ENCODE measurements at regions not wholly inside any gene's neighbourhood (a gene's known extent, or its start where the extent isn't known, plus 50 kb on each side); places are given as distances from the start of the nearest gene placed in this dataset.
"Not testable (repeated sequence)": the region's sequence is repeated elsewhere in the genome, so short reads cannot be mapped to it uniquely, and the experiment has no call there.

DNA sequence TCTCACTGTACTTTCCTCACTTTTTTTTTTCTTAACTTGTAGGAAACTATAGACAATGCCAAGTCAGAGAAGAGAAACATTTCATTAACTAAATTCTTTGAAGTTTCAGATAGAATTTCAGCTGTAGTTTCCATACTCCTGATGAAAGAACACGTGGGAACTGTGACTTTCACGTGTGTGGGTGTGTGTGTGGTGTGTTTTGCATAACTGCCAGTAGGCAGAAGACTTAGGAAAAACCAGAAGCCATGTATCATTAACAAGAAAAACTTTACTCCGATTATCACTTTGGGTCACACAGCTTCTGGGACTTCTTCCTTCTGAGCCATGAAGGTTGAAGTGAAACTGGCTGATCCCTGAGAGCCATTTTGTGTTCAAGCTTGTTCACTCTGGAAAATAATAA lies 483.3 kb downstream of the TFAP2B start:
- DNase-seq (ENCODE audit: low read depth, low spot score) = no peak

DNA sequence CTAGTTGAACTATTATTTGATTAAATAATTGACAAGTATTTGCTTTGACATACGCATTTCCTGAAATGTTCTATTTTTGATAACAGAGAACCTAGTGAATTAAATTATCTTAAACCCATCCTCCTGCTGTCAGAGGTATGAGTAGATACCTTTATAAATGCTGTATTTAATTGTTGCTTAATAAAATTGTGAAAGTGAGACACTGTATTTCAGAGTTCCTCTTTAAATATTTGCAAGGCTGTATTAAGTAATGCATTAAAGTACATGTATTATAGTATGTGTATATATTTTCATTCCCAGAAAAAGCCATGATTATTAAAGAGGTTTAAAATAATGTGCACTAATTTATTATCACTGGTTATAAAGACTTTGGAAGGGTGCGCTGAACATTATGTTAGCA lies 483.8 kb downstream of the TFAP2B start:
- DNase-seq (ENCODE audit: low read depth, low spot score) = no peak

DNA sequence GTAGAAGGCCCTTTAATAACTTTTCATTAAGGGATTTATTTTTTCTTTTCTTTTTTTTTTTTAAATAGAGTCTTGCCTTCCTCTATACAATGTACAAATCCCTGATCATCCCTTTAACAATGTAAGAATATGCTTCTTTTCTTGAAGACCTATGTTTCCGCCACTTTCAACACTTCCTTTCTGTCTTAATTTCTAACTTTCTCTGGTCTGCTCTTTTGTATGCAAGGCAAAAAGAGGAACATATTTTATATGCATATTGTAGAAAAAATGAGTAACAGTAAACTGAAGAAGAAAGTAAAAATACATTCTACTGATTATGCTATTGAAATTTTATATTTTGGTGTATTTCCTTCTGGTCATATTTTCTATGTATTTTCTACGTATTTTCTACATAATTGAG lies 484.7 kb downstream of the TFAP2B start:
- no peak for DNase-seq (ENCODE audit: low read depth, low spot score)

DNA sequence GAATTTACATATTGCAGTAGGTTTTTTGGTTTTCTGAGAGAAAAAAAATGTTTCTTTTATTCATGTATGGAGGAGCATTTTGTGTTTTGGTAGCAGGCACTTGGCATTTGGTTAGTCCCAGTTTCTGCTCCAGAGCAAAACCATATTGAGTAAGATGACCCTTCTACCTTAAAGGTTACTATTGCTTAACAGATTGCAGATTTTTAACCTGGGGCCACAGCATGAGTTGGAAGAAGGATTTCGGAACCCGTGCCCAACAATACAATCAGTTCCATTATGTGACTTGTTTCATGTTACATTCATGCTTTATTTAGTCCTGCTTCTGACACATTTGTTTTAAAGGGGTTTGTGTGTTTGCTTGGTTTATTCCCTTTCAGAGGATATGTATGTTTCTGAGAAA lies 496.3 kb downstream of the TFAP2B start:
- DNase-seq (ENCODE audit: low read depth, low spot score) = no peak

DNA sequence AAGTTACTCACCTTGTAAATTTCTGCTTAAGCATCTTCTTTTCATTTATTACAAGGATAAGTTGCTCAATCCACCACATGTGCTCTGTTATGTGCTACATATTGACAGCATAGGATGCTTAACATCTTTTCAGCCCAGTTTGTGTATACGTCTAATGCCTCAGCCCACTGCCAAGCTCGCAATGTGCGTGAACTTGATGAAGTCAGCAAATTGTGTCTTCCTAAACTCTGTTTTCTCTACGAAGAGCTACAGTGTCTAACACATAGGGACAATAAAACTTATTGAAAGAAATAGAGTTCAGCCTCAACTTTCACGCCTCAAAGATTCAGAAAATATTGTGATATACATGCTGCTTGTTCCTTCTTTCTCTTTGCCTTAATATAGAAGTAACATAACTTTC lies 500.0 kb downstream of the TFAP2B start:
- DNase-seq (ENCODE audit: low read depth, low spot score) = no peak

DNA sequence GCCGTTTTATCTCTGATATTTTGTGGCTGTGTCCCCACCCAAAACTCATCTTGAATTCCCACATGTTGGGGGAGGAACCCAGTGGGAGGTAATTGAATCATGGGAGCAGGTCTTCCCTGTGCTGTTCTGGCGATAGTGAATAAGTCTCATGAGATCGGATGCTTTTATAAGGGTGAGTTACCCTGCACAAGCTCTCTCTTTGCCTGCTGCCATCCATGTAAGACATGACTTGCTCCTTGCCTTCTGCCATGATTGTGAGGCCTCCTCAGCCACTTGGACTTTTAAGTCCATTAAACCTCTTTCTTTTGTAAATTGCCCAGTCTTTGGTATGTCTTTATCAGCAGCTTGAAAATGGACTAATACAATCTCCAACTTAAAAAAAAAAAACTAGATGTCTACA lies 502.8 kb downstream of the TFAP2B start:
- not testable (repeated sequence) for DNase-seq (ENCODE audit: low read depth, low spot score)

DNA sequence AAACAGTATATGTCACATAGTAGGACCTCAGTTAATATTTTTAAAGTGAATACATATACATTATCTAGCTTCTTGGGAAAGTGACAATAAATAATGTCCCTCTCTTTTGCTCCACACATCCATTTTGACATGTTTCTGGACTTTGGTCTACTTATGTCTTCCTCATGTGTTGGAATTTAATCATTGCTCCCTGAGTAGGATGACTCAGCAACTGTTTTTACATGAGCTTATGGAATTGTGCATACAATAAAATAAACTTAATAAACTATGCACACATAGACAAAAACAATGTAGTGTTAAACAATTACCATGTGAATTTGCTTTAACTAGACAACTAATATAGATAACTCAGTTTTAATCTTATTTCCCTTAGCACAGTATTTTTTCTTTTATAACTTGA lies 503.8 kb downstream of the TFAP2B start:
- DNase-seq (ENCODE audit: low read depth, low spot score) = no peak

DNA sequence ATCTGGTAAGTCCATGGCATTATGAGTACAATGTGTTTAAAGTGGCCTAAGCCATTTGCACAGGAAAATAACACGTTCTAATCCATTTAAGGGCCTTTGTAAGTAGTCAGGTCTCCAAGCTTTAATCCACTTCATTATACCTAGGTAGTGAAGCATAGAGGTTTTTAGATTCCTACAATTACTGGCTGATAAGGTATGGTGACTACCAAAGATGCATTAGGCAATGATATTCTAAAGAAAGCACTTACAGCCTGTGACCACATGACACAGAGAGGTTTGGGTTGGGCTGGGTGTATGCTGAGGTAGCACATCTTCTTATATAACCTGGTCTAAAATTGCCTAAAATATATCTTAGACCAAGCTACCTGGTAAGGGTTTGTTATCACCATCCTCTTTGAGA lies 504.4 kb downstream of the TFAP2B start:
- no peak for DNase-seq (ENCODE audit: low read depth, low spot score)

DNA sequence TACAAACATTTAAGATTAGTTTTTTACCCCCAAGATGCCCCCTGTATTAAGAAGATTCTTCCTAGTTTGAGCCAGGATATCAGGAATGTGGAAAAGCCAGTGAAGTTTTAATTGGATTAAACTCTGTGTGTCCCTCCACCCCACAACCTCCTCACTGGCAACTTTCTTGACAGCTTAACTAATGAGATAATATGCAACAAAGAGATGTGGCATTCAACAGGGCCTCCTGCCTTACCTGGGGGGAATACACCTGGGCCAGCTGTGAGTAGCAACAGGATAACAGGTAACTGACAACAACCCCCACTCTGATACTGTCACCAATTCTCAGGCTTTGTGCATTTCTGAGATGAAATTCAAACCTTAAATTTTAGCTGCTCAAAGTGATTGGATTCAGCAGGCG lies 512.3 kb downstream of the TFAP2B start:
- DNase-seq (ENCODE audit: low read depth, low spot score) = no peak

DNA sequence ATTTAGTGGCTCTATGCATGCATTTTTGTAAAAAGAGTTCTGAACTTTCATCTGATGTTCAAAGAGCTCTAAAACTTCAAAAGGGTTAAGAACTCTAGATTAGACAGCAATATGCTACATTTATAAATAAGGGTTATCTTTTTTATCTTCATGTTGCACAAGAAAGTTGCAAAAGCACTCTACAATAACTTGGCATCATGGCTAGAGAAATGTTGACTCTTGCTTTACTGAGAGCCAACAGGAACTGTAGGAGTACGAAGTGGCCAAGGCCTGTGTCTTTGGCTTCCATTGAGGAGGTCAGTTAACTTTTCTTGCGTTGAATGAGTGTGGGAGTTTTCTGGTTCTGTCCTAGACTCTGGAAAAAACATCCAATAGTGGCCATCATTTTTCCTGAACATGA lies 516.9 kb downstream of the TFAP2B start:
- DNase-seq (ENCODE audit: low read depth, low spot score) = no peak

DNA sequence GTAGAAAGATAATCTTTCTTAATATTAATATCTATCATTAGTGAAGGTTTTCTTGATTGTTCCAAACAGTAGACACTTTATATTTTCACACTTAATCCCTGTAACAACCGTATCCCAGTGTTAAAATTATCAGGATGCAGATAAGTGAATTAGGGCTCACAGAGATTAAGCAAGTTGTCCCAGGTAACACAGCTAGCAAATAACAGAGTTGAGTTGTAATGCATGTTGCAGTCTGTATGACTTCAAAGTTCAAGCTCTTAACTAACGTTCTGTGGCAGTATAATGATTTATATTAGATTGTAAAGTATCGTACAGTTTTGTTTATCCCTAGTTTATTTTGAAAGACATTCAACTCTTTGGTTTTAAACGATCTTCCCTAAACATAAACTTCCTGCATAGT lies 517.5 kb downstream of the TFAP2B start:
- no peak for DNase-seq (ENCODE audit: low read depth, low spot score)

DNA sequence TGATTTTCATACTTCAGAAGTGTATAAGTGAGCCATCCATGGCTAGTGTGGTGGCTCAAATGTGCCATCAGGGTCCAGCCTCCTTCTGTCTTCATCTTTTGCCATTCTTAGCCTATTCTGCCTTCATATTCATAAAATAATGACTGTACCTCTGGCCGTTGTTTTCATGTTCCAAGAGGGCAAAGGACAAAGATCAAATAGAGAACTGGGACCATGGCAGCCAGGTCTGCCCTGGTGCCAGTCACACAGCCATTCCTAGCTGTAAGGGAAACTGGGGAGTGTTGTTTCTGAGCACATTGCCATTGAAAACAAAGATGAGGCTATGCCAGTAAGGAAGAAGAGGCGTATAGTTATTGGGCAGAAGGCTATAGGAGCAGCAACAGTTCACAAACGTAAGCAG lies 518.6 kb downstream of the TFAP2B start:
- no peak for DNase-seq (ENCODE audit: low read depth, low spot score)

DNA sequence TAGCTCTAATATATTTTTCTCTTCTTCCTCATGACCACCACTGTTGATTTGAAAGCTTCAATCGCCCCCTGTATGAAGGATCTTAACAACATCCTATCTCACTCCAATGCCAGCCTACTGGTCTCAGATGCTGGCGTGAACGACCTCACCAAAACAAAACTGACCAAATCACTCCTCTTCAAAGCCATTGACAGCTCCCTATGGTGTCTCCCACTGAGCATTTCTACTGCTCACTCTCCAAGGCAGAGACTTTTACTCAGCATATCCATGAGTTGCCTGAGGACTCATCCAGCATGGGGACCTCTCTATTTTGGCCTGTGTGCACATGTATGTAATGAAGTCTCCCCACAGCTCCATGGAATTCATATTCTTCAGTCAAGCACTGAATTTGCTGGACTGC lies 520.4 kb downstream of the TFAP2B start:
- no peak for DNase-seq (ENCODE audit: low read depth, low spot score)

DNA sequence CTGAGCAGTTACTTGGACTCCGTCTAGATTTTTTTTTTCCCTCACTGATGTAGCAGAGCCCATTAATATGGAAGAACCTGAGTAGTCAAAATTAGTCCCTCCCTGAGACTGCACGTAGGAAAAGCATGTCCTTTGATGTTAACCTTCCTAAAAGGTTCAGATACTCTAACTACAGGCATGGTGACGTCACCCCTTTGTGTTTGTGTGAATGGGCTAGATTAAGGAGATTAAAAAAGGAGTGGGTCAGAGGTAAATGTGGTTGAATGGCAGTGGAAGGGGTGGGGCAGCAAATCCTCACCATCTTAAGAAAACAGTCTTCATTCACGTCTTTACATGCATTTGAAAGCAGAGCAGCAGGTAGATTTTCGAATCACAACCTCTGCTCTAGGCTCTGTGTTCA lies 521.1 kb downstream of the TFAP2B start:
- no peak for DNase-seq (ENCODE audit: low read depth, low spot score)

DNA sequence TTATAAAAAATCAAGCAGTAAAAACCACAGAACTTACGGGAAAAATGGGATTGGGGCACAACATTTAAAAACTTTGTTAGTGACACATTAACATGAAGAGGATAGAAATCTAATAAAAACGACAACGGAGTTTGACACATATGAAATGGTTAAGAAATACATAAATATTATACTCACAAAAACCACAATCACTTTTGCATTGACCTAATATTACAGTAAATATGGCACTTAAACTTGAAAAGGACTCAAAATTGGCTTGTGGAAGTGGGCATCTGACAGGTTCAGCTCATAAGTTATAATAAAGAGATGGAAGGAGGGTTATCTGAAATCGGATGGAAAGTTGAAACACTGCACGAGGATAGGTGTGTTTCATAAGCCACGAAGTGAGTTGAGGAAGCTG lies 523.7 kb downstream of the TFAP2B start:
- DNase-seq (ENCODE audit: low read depth, low spot score) = no peak

DNA sequence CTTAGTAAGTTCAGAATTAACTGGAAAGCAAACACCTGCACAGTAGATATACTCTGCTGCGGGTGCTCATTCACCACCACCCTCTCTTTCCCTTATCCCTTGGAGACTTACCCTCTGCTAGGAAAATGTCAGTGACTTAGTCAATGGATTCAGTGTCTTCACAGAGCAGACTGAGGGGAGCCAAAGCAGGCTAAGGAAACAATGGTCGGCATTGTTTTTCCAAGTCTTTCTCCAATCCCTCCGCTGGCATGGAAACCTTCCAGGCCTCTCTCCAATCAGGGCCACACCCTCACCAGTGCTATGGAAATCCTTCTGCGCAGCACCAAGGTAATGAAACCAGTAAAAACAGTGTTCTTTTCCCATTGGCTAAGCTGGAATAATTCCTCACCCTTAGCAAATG lies 531.2 kb downstream of the TFAP2B start:
- no peak for DNase-seq (ENCODE audit: low read depth, low spot score)

DNA sequence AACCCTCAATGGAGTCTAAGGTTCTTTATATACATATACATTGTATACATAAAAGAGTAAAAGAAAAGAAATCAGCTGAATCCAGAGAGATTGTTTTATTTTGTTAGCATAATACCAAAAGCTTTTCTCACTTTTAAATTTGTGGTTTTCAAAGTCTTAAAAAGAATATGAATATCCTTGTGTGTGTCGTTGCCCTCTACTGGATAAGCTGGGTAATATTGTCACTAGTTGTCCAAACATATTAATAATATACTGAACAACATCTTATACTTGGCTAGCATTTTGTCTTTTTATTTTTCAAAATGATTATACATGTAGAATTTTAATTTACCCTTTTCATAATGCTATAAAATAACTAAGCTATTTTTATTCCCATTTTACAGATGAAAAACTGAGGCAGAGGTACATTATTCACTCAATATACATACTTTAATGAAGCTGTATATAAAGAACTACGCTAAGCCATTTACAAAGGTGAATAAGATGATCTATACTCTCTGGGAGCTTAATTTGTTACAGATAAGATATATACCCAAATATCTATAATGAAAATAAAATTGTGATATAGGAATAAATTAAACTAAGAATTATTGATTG lies 531.7 kb downstream of the TFAP2B start:
- DNase-seq (ENCODE audit: low read depth, low spot score) = no peak

DNA sequence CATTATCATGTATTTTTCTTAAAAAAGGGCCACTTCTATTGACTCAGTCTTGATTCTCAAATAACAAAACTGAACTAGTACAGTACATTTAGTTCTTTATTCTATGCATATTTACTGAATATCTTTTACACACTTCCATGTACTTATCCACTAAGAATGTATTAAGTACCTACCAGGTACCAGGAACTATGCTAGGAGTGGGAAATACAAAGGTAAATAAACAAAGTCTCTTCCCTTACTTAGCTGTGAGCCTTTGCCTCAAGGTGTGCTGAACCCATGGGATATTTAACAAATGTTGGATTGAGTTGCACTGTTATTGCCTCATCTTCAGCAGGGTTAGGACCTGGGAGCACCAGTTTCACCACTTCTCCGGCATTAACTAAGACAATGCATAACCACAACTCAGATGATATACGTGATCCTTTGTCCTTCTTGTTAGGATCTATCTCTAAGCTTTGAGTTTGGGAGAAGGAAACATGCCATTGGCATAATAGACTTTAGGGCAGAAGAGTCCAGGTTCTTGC lies 533.9 kb downstream of the TFAP2B start:
- DNase-seq (ENCODE audit: low read depth, low spot score) = no peak

DNA sequence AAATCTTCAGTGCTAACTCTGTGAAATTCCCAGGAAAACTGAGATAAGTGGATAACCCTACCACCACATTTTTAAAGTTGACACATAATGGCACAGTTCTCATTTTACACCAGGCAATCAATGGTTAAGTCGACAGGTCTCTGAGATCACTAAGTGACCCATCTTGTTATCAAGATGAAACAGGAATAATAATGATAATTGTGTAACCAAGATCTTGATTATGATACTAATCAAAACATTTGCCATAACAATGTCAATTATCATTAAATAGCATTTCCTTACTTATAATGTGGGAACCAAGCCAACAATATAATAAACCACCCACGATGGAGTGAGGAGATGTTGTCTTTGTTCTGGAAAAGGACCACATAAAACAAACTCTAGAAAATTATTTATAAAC lies 541.6 kb downstream of the TFAP2B start:
- DNase-seq (ENCODE audit: low read depth, low spot score) = no peak

DNA sequence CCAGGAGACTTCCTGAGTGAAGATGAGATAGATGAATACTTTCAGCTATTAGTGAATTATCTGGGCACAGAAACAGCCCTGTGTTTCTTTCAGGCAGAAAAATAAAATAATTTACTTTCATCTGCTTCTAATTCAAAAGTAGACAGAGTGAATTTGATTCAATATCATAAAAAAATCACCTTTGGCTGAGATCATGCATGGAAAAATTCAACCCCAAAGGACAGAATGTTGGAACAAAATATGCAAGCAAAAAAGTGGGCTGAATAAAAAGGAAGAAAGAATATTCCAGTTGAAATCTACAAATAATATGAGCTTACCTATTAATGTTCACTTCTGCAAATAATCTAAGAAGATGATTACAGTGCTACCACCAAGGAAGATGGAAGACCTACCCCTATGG lies 546.9 kb downstream of the TFAP2B start:
- no peak for DNase-seq (ENCODE audit: low read depth, low spot score)

DNA sequence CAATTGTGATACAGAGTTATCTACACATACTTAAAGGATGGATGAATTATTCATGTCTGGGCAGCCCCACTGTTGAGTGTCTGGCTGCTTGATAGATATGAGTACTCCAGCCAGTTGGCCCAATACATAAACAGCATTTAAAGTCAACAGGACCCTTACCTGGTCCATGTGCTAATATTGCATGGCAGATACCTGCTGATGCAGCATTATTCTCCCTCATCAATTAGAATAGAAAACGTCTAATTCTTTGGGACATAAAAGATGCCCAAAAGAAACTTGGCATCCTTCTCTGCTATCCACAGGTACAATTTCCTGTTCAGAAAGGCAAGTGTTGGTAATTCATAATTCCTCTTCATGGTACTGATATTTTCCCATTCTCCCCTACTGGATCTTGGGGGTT lies 550.8 kb downstream of the TFAP2B start:
- DNase-seq (ENCODE audit: low read depth, low spot score) = no peak

DNA sequence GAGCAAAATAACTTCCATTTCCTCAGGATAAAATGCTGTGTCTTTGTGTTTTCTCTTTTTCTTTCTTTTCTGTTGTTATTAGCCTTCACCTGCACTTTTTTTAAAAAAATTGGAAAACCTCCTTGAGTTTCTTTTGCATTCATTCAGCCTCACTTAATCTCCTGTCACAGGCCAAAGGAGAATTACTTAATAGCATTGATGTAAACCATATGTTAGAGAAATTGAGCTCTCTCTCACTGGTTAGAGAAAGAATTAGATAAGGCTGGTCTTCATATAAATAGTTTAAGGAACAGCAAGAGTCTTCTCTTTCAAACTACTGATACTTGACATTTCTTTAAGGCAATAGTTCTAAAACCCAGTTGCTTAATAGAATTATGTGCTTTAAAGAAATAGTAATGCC lies 564.2 kb downstream of the TFAP2B start:
- DNase-seq (ENCODE audit: low read depth, low spot score) = no peak

DNA sequence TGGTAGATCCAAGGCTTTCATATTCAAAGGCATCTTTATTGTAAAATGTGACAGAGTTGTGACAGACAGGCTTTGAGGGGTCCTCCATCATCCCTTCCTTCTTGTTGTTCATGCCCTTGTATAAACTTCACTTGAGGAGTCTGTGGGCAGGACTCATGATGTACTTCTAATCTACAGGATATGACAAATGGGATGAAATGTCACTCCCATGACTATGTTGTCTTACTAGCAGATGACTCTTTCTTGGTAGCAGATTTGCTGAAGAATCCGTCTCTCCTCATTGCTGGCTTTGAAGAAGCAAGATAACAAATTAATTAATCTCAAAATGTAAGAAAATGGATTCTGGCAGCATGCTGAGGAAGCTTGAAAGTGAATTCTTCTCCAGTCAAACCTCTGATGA lies 566.1 kb downstream of the TFAP2B start:
- no peak for DNase-seq (ENCODE audit: low read depth, low spot score)

DNA sequence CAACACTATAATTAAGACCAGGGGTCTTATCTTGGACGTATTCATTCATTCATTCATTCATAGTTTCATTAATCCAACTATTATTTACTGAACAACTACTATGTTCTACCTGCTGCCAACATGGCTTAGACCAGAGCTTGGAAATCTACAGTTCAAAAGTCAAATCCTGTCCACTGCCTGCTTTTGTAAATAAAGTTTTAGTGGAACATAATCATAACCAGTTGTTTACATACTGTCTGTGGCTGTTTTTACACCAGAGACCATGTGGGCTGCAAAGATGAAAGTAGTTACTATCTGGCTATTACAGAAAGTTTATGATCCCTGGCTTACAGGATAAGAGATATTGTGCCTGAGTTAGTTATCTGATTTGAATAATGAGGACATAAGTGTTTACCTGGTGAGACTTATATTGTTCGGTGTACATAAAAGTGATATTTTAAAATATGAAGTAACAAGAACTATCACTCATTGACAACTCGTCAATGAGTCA lies 567.7 kb downstream of the TFAP2B start:
- DNase-seq (ENCODE audit: low read depth, low spot score) = no peak

All from smooth muscle cell of the brain vasculature (primary cell).